ENCODE measurements at regions not wholly inside any gene's neighbourhood (a gene's known extent, or its start where the extent isn't known, plus 50 kb on each side); places are given as distances from the start of the nearest gene placed in this dataset.
"Not testable (repeated sequence)": the region's sequence is repeated elsewhere in the genome, so short reads cannot be mapped to it uniquely, and the experiment has no call there.

GRCh38 chr18:68244786-68245185 is 470.1 kb downstream of the TMX3 start:
- peak; percentile 45 for DNase-seq (ENCODE audit: low read depth)

GRCh38 chr18:68241881-68242280 is 473.0 kb downstream of the TMX3 start:
- no peak for DNase-seq (ENCODE audit: low read depth)

- DNase-seq (ENCODE audit: low read depth), result no peak
Measured at GRCh38 chr18:68234676-68235075, 480.2 kb downstream of the TMX3 start.

GRCh38 chr18:68234131-68234530 is 480.8 kb downstream of the TMX3 start:
- DNase-seq (ENCODE audit: low read depth), result no peak

GRCh38 chr18:68233018-68233417 is 481.9 kb downstream of the TMX3 start:
- no peak for DNase-seq (ENCODE audit: low read depth)

GRCh38 chr18:68229351-68229750 is 485.6 kb downstream of the TMX3 start:
- DNase-seq (ENCODE audit: low read depth), result no peak

DNA sequence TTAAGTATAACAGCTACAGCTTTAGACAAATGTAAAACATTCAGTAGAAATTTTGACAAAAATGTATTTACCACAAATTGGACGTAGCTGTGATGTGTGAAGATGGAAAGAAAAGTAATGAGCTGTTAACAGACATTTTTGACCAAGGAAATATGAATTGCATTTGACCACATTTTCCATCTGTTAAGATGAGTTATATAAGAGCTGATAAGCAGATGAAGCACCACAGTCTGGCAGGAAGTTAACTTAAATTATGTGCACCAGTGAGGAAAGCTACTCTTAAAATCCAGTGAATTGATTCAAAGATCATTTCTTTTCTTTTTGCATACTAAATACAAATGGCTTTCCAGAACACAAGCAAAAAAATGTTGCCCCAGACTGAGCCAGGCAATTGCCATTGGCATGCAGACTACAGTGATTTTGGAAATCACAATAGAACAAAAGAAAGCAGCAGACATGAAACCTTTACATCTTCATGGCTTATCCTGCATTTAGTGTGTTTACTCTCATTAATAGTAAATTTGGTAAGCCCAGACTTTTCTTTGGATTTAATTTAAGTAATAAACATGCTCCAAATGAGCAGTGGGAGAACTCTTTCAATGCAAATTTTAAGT is 493.7 kb downstream of the TMX3 start:
- DNase-seq (ENCODE audit: low read depth), result no peak

GRCh38 chr18:68220458-68220857 is 494.4 kb downstream of the TMX3 start:
- DNase-seq (ENCODE audit: low read depth), result no peak

GRCh38 chr18:68219872-68220271 is 495.0 kb downstream of the TMX3 start:
- DNase-seq (ENCODE audit: low read depth), result no peak

GRCh38 chr18:68219274-68219673 is 495.6 kb downstream of the TMX3 start:
- no peak for DNase-seq (ENCODE audit: low read depth)

GRCh38 chr18:68215931-68216330 is 499.0 kb downstream of the TMX3 start:
- peak; percentile 39 for DNase-seq (ENCODE audit: low read depth)

DNA sequence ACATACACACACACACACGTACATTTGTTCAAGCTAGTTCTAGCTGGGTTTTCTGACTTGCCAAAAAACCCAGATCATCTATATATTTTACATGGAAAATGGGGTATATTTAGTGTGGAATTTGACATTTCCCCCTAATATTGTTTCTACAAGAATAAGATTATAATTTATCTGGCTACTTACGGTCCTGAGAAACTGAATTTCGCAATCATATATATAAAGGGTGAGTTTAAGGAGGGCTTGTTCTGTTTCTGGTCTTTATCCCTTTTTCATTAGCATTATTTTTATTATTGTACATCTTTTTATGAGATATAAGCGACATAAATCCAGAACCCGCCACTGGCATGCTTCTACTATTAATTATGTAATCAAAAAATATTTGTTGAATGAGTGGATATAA is 528.9 kb downstream of the TMX3 start:
- DNase-seq (ENCODE audit: low read depth), result no peak

DNA sequence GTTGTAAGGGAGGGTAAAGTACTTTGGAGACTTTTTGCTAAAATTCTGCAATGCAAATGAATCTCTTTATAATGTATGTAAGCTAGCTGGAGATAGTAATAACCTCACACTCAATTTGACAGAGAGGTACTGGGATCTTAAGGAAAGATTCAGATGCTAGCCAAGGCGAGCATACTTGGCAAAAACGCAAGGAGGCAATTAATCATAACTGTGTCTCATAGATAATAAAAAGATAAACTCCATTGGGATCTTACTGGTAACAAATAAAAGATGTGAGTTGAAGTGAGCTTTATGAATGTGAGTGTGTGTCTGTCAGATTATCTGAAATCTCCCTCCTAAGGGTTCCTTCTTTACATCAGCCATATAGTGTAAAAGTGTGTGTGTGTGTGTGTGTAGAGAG is 533.0 kb downstream of the TMX3 start:
- DNase-seq (ENCODE audit: low read depth), result no peak

- DNase-seq (ENCODE audit: low read depth), result no peak
Measured at GRCh38 chr18:68179811-68180210, 535.1 kb downstream of the TMX3 start.

DNA sequence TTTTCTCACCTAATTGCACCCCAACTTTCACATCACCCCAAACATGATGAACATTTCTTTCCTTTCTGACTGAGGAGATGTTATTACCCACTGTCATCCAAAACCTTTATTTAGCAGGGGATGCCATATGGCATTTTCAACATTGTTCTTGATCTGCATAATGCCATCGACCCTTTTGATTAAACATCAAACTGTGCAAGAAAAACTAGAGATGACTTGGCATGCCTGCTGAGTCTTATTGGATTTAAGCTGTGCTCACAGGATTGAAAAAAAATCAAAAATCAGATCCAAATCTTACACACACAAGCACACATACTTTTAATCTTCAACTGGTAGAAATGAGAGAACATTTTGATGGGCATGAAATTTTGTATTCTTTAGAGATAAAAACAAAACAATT is 536.0 kb downstream of the TMX3 start:
- peak; percentile 19 for DNase-seq (ENCODE audit: low read depth)

- DNase-seq (ENCODE audit: low read depth), result peak; percentile 98
Measured at GRCh38 chr18:68177807-68178702, 536.9 kb downstream of the TMX3 start.

GRCh38 chr18:68176901-68177300 is 538.0 kb downstream of the TMX3 start:
- peak; percentile 22 for DNase-seq (ENCODE audit: low read depth)

DNA sequence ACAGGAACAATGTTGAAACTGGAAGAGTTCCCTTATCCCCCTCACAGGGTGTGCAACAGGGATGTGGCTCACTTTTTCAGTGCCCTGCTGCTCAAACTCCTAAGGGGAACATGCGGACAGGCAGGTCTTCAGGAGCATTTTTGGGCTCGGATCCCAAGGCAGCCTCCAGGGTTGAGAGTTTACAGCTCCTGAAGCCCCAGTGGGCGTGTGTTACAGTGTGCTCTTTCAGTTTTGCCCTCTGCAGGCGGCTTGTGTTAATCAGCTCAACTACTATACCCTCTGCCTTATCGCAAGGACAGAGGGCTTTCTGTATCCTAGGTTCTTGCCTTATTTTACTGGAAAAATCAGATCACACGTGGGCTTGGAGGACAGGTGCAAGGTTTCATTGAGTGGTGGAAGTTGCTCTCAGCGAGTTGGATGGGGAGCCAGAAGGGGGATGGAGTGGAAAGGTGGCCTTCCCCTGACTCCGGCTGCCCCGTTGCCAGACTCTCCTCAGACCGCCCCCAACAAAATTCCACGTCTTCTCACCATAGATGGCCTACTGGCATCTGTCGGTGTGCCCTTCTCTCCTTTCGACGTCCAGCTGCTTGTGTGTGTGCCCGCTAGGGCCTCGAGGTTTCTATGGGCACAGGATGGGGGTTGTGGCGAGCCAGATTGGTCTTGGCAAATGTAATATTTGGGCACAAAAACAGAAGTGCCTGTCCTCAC is 541.9 kb downstream of the TMX3 start:
- DNase-seq (ENCODE audit: low read depth), result no peak

- no peak for DNase-seq (ENCODE audit: low read depth)
Measured at GRCh38 chr18:68164909-68165308, 550.0 kb downstream of the TMX3 start.

DNA sequence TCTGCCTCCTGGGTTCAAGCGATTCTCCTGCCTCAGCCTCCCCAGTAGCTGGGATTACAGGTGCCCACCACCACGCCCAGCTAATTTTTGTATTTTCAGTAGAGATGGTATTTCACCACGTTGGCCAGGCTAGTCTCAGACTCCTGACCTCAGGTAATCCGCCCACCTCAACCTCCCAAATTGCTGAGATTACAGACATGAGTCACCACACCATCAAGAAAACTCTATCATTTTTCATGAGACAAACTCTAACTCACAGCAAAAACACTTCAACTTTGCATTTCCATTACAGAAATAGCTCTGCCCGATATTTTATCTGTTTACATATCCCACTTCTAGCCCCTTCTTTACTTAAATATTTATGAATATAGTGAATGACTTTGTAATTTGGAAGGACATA is 561.1 kb downstream of the TMX3 start:
- DNase-seq (ENCODE audit: low read depth), result not testable (repeated sequence)

- no peak for DNase-seq (ENCODE audit: low read depth)
Measured at GRCh38 chr18:68152770-68153169, 562.1 kb downstream of the TMX3 start.

GRCh38 chr18:68150961-68151360 is 563.9 kb downstream of the TMX3 start:
- no peak for DNase-seq (ENCODE audit: low read depth)
